ENCODE measurements at regions not wholly inside any gene's neighbourhood (a gene's known extent, or its start where the extent isn't known, plus 50 kb on each side); places are given as distances from the start of the nearest gene placed in this dataset.

DNA sequence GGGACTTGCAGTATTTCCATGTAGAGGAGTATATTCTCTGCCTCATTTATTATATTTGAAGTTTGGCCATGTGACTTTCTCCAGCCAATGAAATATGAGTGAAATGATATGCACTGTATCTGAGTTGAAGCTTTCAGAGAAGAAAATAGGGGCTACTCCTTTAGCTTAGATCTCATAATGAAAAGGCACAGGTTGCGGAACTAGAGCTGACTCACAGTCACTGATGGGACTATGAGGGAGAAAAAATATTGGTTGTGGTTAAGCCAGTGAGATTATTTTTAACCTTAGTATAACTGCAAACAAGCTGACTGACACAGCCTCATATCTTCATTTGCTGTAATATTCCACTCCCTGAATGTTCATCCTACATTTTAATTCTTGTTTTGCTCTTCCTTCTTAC lies 1104.3 kb downstream of the RPA4 start:
- TF ChIP-seq, protein P1, sequence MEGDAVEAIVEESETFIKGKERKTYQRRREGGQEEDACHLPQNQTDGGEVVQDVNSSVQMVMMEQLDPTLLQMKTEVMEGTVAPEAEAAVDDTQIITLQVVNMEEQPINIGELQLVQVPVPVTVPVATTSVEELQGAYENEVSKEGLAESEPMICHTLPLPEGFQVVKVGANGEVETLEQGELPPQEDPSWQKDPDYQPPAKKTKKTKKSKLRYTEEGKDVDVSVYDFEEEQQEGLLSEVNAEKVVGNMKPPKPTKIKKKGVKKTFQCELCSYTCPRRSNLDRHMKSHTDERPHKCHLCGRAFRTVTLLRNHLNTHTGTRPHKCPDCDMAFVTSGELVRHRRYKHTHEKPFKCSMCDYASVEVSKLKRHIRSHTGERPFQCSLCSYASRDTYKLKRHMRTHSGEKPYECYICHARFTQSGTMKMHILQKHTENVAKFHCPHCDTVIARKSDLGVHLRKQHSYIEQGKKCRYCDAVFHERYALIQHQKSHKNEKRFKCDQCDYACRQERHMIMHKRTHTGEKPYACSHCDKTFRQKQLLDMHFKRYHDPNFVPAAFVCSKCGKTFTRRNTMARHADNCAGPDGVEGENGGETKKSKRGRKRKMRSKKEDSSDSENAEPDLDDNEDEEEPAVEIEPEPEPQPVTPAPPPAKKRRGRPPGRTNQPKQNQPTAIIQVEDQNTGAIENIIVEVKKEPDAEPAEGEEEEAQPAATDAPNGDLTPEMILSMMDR (IDR thresholded peaks at IDR 0.05), result no peak
- TF ChIP-seq POLR2A (IDR thresholded peaks at IDR 0.05), result no peak
